ENCODE measurements at regions not wholly inside any gene's neighbourhood (a gene's known extent, or its start where the extent isn't known, plus 50 kb on each side); places are given as distances from the start of the nearest gene placed in this dataset.
A peak's percentile ranks its signal among the peaks of the same experiment; 100 is the strongest.

DNA sequence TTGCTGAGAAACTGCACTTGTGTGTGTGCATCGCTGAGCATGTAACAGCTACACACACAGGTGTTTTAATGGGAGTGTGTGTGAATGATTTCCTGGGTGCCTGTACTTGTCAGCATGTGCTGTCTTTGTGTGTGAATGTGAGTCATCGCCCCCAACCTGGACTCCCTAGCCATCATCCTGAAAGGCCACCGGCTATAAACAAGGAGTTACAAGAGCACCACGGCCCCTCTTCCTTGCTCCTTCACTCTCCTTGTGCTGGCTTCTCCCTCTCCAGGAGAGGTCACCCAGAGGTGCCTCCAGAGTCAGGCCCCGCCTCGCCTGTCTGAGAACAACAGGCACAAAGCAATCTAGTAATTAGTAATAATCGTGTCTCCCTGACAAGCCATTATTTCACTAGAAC, 419.2 kb downstream of the BUD13 start:
- Histone ChIP-seq H3K9ac (ENCODE audit: low read length) (peak overlapping the region; percentile 9), H3K9me3 (ENCODE audit: low read length) (no peaks in the 10 kb centered on the region), H3F3A (ENCODE audit: insufficient read depth, low read length, poor library complexity, severe bottlenecking) (no peaks in the 10 kb centered on the region), H3K27me3 (ENCODE audit: insufficient read depth, low read depth, low read length) (no peaks in the 10 kb centered on the region), H3K9me2 (ENCODE audit: insufficient read depth, low read length) (no peaks in the 10 kb centered on the region), H2AFZ (ENCODE audit: low read depth, low read length) (no peak overlapping the region), H3K36me3 (ENCODE audit: insufficient read depth, low read length) (no peaks in the 10 kb centered on the region), H3K4me2 (ENCODE audit: low read length) (no peak overlapping the region), H3K4me3 (ENCODE audit: low read length) (no peak overlapping the region), H3K27ac (ENCODE audit: low read length) (peak overlapping the region; percentile 9), H4K20me1 (ENCODE audit: insufficient read depth) (no peaks in the 10 kb centered on the region), H3K79me2 (replicated peaks; ENCODE audit: insufficient read depth, low read length) (no peaks in the 10 kb centered on the region)
- TF ChIP-seq, protein P1, sequence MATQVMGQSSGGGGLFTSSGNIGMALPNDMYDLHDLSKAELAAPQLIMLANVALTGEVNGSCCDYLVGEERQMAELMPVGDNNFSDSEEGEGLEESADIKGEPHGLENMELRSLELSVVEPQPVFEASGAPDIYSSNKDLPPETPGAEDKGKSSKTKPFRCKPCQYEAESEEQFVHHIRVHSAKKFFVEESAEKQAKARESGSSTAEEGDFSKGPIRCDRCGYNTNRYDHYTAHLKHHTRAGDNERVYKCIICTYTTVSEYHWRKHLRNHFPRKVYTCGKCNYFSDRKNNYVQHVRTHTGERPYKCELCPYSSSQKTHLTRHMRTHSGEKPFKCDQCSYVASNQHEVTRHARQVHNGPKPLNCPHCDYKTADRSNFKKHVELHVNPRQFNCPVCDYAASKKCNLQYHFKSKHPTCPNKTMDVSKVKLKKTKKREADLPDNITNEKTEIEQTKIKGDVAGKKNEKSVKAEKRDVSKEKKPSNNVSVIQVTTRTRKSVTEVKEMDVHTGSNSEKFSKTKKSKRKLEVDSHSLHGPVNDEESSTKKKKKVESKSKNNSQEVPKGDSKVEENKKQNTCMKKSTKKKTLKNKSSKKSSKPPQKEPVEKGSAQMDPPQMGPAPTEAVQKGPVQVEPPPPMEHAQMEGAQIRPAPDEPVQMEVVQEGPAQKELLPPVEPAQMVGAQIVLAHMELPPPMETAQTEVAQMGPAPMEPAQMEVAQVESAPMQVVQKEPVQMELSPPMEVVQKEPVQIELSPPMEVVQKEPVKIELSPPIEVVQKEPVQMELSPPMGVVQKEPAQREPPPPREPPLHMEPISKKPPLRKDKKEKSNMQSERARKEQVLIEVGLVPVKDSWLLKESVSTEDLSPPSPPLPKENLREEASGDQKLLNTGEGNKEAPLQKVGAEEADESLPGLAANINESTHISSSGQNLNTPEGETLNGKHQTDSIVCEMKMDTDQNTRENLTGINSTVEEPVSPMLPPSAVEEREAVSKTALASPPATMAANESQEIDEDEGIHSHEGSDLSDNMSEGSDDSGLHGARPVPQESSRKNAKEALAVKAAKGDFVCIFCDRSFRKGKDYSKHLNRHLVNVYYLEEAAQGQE (IDR thresholded peaks at IDR 0.05; ENCODE audit: borderline replicate concordance): no peak
- TF ChIP-seq EZH2 (IDR thresholded peaks at IDR 0.05; ENCODE audit: borderline replicate concordance, insufficient read depth, low read length, poor library complexity, severe bottlenecking): no peak
- no peak for TF ChIP-seq MXI1 (conservative IDR thresholded peaks at IDR 0.05; ENCODE audit: poor library complexity, severe bottlenecking)
- TF ChIP-seq RAD21 (conservative IDR thresholded peaks at IDR 0.05): no peak
- TF ChIP-seq, protein P2, sequence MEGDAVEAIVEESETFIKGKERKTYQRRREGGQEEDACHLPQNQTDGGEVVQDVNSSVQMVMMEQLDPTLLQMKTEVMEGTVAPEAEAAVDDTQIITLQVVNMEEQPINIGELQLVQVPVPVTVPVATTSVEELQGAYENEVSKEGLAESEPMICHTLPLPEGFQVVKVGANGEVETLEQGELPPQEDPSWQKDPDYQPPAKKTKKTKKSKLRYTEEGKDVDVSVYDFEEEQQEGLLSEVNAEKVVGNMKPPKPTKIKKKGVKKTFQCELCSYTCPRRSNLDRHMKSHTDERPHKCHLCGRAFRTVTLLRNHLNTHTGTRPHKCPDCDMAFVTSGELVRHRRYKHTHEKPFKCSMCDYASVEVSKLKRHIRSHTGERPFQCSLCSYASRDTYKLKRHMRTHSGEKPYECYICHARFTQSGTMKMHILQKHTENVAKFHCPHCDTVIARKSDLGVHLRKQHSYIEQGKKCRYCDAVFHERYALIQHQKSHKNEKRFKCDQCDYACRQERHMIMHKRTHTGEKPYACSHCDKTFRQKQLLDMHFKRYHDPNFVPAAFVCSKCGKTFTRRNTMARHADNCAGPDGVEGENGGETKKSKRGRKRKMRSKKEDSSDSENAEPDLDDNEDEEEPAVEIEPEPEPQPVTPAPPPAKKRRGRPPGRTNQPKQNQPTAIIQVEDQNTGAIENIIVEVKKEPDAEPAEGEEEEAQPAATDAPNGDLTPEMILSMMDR (IDR thresholded peaks at IDR 0.05; ENCODE audit: poor library complexity, severe bottlenecking): no peak
- TF ChIP-seq TAF1 (IDR thresholded peaks at IDR 0.05; ENCODE audit: low read depth): no peak
- TF ChIP-seq EP300 (conservative IDR thresholded peaks at IDR 0.05; ENCODE audit: poor library complexity, severe bottlenecking): no peak
- peak; percentile 12 for TF ChIP-seq POLR2AphosphoS5 (IDR thresholded peaks at IDR 0.05)

DNA sequence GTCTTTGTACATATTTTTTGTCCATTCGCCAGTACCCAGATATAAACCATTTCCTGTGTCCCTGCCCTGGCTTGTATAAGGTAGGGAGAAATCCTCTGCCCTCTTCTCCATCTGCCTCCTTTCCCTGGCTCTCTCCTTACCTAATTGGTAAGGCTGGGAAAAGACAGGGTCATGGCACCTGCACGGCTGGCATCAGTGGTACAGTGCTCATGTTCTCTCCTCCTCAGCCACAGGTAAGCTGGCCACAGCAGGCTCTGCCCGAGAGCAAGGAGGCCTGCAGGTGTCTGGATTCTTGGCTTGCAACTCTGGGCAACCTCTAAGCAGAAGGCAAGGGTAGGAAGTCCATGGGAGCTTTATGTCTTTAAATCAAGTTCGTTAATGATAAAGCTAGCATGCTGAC, 419.9 kb downstream of the BUD13 start:
- Histone ChIP-seq H3K4me3 (ENCODE audit: low read length) (no peak overlapping the region), H3K9me2 (ENCODE audit: insufficient read depth, low read length) (no peaks in the 10 kb centered on the region), H3K27me3 (ENCODE audit: insufficient read depth, low read depth, low read length) (no peaks in the 10 kb centered on the region), H3K4me2 (ENCODE audit: low read length) (no peak overlapping the region), H2AFZ (ENCODE audit: low read depth, low read length) (no peak overlapping the region), H3F3A (ENCODE audit: insufficient read depth, low read length, poor library complexity, severe bottlenecking) (no peaks in the 10 kb centered on the region), H3K27ac (ENCODE audit: low read length) (no peak overlapping the region), H3K36me3 (ENCODE audit: insufficient read depth, low read length) (no peaks in the 10 kb centered on the region), H3K9ac (ENCODE audit: low read length) (no peak overlapping the region), H4K20me1 (ENCODE audit: insufficient read depth) (no peaks in the 10 kb centered on the region), H3K9me3 (ENCODE audit: low read length) (no peaks in the 10 kb centered on the region), H3K79me2 (replicated peaks; ENCODE audit: insufficient read depth, low read length) (no peaks in the 10 kb centered on the region)
- TF ChIP-seq EP300 (conservative IDR thresholded peaks at IDR 0.05; ENCODE audit: poor library complexity, severe bottlenecking): no peak
- TF ChIP-seq, protein P1 (IDR thresholded peaks at IDR 0.05; ENCODE audit: borderline replicate concordance): no peak
- no peak for TF ChIP-seq EZH2 (IDR thresholded peaks at IDR 0.05; ENCODE audit: borderline replicate concordance, insufficient read depth, low read length, poor library complexity, severe bottlenecking)
- no peak for TF ChIP-seq RAD21 (conservative IDR thresholded peaks at IDR 0.05)
- TF ChIP-seq MXI1 (conservative IDR thresholded peaks at IDR 0.05; ENCODE audit: poor library complexity, severe bottlenecking): no peak
- no peak for TF ChIP-seq TAF1 (IDR thresholded peaks at IDR 0.05; ENCODE audit: low read depth)
- TF ChIP-seq POLR2AphosphoS5 (IDR thresholded peaks at IDR 0.05): no peak
- no peak for TF ChIP-seq SMC3 (conservative IDR thresholded peaks at IDR 0.05; ENCODE audit: poor library complexity)
- TF ChIP-seq, protein P2 (IDR thresholded peaks at IDR 0.05; ENCODE audit: poor library complexity, severe bottlenecking): no peak

Data from neural cell (in vitro differentiated cells).